ENCODE measurements at regions not wholly inside any gene's neighbourhood (a gene's known extent, or its start where the extent isn't known, plus 50 kb on each side); places are given as distances from the start of the nearest gene placed in this dataset.

DNA sequence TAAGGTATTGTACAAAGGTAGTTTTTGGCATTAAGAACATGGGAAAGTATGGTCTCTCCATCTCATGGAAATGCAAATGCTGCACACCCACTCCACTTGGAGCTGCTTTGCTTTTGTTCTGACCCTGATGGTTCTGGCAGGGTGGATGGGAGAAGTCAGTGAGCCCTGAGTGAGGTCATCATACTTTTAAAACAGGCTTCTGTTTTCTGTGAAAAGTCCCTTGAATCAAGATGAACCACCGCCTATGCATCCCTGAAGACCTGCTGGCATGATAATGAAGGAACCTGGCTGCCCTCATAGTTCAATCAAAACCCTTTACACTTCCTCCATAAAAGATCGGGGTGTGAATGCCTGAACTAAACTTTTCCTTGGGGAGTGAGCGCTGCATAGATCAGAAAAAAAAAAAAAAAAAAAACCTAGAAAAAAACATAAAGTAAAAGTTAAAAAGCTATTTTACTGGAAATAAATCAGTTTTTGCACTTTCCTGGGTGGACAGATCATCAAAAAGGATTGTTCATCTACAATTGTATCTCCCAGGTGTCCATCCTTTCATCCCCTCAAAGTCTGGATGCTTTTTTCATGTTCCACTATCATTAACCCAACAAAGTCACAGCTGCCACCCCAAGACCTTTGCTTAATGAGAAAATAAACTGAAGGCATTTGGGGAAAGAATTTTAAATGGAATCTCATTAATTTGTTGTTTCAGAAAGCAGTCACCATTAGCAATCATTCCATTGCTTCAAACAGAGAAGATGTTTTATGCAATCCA lies 728.1 kb upstream of the DDX18 start:
- no peak for DNase-seq

DNA sequence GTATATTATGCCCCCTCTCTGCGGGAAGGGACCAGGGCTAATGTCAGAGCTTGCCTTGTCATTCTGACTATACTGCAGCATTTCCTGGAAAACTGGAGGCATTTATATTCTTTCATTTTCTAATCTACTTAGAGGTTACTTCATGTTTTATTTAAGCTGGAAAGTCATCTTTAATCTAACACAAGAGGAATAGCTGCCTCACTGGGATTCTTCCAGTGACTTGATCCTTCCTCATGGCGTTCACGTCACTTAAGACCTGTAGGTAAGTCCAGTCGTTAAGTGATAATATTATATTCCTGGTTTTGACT lies 727.6 kb upstream of the DDX18 start:
- DNase-seq, result no peak

DNA sequence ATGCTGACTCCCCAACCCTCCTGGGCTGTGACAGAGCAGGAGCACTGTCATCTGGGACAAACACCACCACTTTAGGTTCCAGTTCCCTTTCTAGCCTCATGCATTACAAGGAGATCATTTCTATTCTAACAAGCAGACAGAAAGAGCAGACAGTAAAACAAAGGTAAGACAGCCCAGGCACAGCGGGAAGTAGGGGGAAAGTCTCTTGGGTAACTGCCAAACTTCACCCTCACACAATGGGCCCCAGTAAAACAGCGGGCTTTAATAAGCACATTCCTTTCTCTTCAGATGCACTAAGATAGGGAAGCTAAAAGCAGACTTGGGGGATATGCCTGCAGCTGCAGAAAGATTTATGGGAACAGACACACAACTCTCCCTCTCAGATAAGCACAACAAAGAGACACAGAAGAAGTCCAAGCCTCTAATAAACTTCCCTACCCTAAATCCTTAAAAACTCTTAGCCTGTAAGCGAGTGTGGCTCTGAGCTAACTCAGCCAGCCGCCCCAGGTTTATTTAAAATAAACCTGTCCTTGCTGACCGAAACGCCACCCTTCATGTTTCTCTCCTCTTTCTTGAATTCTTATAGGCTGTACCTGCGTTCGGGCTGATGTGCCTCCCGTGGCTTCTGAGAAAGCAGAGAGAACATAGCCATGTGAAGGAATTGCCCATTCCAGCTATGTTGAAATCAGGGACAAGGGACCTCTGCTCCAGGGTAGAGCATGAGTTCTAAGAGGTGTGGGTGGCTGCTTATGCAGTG lies 726.8 kb upstream of the DDX18 start:
- DNase-seq, result no peak

DNA sequence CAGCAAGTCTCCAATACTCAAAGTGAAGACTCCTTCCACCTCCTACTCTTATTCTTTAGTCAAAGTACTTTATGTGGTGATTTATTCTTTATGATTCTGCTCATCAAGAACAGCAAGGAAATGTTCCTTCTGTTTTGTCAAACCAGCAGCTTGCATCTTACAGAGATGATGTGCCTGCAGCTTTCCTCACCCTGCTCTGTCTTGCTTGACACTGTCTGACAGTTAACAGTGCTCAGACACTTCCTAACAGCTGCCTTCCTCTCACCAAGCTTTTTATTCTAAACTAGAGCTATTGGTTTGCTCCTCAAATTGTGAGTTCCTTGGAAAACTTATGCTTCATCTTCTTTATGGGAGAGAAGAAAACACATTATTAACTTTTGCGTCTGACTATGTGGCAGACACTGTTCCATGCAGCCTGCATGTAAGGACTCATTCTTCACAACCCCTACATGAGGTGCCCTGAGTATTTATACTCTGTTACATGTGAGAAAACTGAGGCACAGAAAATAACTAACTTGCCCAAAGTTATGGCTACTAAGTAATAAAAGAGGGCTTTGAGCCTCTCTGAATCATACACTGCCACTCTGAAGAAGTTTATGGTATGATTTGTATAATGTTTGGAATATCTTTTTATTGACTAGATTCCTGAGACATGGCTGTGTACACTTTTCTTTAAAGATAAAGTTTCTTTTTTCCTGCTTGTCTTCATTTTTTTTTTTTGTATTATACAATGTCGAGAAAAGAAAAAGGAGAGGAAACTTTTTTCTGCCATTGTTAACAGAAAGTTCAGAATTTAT lies 723.3 kb upstream of the DDX18 start:
- DNase-seq, result no peak

DNA sequence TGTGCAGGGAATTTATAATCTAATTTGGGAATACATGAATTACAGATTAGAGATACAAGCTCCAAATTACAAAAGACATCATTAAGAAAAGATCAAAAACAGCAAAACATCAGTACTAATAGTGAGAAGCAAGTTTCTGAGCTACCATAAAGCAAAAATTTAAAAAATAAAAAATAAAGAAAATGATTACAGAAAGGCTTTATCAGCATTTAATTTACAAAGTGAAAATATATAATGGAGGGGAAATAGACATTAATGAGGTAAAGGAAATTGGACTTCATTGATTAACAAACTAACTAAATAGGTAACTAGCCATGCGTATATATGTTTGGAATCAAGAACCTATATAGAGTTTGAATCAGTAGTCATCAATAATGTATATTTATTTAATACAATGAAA lies 712.9 kb upstream of the DDX18 start:
- no peak for DNase-seq

DNA sequence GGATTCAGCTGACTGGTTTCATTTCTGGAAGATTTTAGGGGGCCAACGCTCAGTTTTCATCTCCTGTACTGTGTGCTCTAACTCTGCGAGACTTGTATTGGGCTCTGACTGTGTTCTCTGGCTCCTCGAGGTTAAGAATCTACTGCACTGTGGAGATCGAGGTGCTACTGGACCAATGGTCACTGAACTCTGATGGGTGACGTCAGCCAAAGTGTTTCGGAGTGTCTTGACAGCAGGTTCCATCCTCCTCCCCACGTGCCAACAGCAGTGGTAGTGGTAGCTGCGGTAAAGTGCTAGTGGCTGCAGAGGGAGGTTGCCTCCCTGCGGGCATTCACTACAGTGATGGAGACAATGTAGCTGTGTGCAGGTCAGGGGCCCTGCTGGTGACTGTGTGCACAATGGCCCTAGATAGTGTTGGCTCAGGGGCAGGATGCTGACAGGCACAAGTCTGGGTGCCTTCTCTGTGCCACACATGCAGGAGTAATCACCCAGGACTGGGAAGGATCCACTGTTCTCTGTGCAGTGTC lies 705.7 kb upstream of the DDX18 start:
- DNase-seq, result no peak

DNA sequence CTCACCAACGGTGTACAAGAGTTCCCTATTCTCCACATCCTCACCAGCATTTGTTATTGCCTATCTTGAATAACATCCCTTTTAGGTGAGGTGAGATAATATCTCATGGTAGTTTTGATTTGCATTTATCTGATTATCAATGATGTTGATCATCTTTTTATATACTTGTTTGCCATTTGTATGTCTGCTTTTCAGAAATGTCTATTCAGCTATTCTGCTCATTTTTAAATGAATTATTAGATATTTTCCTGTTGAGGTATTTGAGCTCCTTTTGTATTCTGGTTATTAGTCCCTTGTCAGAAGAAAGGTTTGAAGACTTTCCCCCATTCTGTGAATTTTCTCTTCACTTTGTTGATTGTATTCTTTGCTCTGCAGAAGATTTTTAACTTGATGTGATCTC lies 695.5 kb upstream of the DDX18 start:
- DNase-seq, result no peak

DNA sequence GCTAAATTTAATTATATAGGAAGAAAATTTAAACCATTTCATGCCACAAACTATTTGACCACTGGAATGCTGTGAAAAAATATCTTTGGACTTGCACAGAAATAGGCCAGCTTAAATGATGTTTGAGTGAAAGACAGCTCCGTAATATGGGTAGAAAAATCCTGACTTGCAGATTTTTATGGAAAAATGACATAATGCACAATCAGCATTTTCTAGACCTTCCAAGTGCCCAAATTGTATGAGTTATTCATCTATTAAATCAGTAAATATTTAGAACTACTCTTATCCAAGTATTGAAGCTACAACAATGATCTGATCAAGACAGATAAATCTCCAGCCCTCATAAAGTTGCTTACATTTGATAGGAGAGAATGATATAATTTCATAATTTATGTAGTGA lies 691.1 kb upstream of the DDX18 start:
- DNase-seq, result no peak

DNA sequence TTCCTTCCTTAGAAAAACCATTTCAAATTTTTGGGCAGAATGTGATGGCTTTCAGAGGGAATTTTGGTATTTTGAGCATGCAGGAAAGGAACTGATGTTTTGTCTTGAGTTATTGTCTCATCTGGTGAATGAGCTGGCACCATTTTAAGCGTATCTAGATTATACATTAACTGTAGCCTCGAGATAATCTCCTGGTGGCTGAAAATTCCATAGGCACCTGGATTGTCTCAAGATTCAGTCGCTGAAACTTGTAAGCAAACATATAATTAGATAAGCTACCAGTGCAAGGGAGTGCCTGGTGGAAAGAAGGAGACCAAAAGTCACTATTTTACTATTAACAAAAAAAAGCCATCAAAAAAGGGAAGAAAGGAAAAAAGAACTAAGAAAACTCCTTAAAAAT lies 687.8 kb upstream of the DDX18 start:
- no peak for DNase-seq

DNA sequence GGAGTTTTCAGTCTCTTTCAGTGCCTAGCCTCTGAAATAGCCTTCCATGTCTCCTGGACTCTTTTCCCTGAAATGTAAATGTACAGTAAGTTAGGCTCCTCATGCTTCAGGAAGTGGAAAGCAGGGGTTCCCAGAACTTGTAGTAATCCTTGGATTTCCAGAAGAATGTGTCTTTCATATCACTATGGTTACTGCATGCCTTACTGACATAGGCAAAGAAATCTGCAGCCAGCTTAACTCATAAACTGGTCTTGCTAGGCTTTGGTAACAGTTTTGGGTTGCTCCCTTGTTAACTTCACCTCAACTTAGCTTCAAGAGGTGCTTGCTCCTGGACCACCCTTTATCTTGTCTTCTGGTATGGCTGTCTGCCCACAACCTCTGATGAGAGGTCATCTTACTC lies 686.8 kb upstream of the DDX18 start:
- DNase-seq, result no peak

DNA sequence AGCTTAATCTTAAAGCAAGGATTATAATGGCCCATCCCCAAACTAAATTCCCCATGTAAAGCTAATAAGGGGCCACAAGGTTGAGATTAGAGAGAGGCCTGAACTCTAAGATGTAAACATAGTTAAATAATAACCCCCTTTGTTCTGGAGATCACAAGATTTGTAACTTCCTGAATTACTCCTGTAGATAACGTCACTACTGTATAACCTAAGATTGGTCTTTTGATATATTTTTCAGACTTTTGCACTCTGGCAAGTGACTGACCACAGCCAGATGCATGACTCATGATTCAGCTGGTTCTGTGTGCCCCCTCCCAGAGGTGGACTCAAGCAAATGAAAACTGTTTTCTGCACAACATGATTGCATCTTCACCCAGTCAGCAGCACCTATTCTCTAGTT lies 686.0 kb upstream of the DDX18 start:
- DNase-seq, result no peak

DNA sequence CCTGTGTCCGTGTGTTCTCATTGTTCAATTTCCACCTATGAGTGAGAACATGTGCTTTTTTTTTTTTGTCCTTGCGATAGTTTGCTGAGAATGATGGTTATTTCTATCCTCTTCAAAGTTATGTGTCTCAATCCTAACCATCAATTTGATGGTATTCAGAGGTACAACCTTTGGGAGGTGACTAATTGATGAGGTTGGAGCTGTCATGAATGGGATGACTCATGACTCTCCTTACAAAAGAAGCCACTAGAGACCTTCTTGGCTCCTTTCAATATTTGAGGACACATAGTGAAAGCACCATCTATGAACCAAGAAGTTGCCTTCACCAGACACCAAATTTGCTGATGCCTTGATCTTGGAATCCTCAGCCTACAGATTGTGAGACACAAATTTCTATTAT lies 677.1 kb upstream of the DDX18 start:
- DNase-seq, result no peak

DNA sequence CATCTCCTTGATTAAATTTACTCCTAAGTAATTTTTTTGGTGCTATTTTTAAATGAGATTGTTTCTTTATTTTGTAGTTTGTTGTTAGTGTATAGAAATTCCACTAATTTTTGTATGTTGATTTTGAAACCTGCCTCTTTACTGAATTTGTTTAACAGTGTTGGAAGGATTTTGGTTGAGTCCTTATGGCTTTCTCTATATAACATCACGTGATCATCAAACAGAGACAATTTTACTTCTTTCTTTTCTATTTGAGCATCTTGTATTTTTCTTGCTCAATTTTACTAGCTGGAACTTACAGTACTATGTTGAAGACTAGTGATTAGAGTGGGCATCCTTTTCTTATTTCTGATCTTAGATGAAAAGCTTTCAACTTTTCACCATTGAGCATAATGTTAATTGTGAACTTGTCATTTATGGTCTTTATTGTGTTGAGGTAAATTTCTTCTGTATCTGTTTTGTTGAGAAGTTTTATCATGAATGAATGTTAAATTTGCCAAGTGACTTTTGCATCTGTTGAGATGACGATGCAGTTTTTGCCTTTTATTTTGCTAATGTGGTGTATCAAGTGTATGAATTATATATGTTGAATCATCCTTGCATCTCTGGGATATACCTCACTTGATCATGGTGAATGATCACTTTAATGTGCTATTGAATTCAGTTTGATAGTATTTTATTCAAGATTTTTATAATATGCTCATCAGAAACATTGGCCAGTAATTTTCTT lies 645.3 kb upstream of the DDX18 start:
- DNase-seq, result no peak

DNA sequence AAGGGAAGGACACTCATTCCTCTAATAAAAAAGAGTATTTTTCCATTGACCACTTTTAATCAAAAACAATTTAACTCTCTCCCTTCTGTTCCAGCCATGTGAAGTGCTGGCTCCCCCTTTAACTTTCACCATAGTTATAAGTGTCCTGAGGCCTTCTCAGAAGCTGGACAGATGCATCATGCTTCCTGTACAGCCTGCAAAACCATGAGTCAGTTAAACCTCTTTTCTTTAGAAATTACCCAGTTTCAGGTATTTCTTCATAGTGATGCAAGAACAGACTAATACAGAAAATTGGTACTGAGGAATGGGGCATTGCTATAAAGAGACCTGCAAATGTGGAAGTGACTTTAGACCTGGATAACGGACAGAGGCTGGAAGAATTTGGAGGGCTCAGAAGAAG lies 643.6 kb upstream of the DDX18 start:
- no peak for DNase-seq

DNA sequence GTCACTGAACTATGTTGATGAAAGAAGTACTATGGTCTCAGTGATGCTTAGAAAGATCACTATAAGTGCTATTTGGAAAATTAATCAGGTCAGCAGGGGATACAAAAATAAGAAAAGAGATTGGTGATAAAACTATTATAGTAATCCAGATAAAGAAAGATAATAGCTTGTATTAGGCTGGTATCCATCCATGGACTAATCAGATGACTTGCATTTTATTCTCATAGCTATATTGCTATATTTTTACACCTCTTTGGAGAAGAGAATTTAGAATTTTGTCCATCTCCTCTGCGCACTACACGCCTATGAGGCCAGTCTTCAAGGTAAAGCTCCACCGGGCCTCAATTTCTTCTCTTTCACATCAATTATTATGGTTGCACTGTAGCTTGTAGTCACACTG lies 635.1 kb upstream of the DDX18 start:
- DNase-seq, result no peak

DNA sequence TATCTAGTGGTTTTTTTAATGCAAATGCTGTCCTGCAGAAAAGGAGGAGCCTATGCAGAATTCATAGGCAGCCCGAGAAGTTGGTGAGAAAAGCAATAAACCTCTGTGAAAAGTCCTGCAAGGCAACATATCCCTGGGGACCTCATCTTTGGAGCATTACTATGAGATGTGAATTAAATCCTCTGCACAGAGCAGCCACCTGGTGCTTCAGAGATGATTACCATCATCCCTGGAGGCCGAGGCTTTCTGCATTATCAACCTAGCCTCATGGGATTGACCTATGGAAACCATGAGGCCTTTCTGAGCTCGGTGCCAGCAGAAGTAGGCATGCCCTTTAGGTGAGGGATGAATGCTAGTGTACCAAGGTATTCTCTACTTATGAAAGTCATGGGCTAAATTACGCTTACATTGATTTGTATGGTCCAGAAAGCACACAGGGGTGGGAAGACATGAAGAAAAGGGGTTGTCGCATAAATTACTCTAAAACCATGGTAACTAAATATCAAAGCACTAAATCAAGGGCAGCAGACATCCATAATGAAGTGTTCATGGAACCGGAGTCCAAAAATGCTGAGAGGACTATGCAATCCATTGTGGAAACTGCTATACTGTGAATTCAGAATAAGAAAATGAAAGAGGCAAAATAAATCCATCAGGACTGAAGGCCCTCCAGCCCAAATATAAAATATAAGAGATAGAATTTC lies 623.5 kb upstream of the DDX18 start:
- no peak for DNase-seq

DNA sequence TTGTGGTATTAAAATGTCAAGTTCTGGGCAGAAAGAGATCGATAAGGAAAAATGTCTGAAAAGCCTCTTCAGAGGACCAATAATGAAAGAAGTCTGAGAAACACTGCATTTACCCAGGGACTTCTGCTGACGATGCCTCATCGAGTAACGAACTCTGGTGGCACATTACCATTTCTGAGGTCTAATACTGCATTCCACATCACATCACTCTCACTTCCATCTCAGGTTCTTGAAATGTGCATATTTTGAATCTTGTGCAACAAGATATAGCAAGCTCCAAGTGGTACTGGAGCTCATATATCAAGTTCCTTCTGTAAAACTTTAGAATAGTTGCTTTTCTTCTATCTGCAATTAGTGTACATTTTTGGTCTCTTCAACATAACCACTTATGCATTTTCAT lies 619.1 kb upstream of the DDX18 start:
- no peak for DNase-seq

DNA sequence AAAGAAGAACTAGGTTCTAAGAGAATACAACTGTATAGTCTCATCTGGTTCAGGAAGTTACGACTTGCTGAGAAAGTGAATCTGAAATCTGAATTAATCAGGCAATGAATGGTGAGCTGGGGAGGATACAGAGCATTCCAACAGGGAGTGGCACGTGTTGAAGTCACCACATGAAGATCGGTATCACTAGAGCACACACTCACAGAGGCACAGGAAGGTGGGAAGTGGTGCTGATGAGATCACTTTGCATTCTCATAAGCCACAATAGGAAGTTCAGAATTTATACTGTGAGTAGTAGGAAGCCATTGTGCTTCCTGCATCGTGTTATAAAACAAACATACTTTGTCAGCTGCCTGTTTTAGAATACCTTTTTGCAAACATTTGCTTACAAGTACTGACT lies 615.0 kb upstream of the DDX18 start:
- DNase-seq, result no peak

DNA sequence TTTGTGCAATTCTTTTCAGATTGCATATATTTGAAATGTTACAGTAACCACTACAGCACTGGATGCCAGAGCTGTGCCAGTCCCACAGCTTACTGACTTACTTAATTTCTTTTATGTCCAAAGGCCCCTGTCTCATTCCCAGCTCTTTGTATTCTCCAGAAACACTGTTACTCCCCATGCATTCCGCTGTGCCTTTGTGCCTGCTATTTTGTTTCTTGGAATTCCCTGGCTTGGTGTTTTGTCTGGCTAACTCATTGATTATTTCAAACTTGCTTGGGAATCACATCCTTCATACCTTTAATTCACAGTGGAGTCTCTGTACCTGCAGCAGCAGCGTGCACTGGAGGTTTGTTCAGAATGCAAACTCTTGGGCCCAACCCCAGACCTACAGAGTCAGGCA lies 601.9 kb upstream of the DDX18 start:
- DNase-seq, result no peak

DNA sequence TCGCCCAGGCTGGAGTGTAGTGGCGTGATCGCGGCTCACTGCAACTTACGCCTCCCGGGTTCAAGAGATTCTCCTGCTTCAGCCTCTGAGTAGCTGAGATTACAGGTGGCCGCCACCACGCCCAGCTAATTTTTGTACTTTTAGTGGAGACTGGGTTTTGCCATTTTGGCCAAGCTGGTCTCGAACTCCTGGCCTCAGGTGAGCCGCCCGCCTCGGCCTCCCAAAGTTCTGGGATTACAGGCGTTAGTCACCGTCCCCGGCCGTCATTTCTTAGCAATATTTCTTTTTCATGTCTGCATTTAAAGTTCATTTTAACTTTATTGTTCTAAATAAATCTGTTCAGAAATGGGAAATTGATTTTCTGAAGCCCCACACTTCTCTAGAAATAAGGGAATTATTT lies 597.3 kb upstream of the DDX18 start:
- no peak for DNase-seq

DNA sequence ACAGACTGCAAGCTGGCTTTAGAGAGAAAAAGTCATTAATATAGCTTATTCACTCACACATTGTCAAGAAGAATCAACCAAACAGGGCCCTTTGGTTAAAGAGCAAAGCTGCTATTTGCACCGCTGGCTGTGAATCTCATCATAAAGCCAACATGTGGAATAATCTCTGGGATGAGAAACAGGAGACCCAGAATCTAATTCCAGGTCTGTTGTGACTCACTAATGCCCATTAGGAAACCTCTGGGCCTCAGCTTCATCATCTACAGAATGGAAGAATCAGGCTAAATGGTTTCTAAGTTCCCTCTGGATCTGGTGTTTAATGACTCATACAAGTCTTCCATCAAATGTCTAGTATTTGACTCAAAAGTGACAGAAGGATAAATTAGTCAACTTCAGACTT lies 591.7 kb upstream of the DDX18 start:
- DNase-seq, result no peak

DNA sequence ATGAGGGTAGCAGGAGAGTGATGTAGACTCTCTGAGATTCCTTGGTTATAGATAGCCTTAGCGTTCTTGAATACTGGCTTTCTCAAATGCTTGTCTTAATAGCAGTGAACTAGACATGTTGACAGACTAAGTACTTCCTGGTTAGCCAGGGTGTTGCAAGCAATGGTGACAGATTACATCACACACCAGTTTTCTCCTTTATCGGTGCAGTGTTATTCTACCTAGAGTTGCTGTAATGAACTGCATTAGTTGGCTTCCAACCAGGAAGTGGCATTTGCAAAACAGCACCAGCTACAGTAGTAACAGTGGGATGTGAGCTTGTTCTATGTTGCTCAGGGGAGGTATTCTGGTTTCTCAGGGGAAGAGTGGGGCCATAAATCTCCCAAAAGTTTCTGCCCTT lies 582.2 kb upstream of the DDX18 start:
- DNase-seq, result no peak

DNA sequence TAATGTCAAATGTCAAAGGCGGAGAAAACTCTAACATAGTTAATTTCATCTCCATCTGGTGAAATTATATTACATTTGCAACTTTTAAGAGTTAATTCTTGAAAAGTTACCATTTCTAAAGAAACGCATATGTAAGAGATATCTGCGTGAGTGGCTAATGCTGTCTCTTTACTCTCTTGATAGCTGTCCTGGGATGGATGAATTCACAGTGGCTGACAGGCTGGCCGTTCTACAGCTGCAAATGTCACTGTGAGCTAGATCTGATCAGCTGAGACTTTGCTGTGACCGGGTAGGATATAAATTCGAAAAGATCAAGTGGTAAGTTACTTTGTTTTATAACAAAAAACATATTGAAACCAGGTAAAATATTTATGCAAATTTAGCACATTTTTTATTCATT lies 557.1 kb upstream of the DDX18 start:
- no peak for DNase-seq
